Mesenchymal stem cell (in vitro differentiated cells and primary cell): ENCODE measurements at regions not wholly inside any gene's neighbourhood (a gene's known extent, or its start where the extent isn't known, plus 50 kb on each side); places are given as distances from the start of the nearest gene placed in this dataset.

Experiments used
- DNase-seq: peaks from one replicate; pipeline ENCODE4 v3.0.0-alpha.2; 2013
- H2AFZ ChIP-seq: one replicate; pipeline ENCODE4 v1.6.1; 2013; ENCODE audit warnings: low read depth, mild to moderate bottlenecking, control low read depth, inconsistent platforms, low read length, moderate library complexity
- H2AK5ac ChIP-seq: 2 replicates; pipeline ENCODE4 v1.6.1; 2013; ENCODE audit warnings: low read length, moderate library complexity, mild to moderate bottlenecking, inconsistent platforms; ENCODE audit not compliant: severe bottlenecking
- H2BK120ac ChIP-seq: one replicate; pipeline ENCODE4 v1.6.1; 2013; ENCODE audit warnings: low read depth, mild to moderate bottlenecking, inconsistent platforms, low read length, moderate library complexity
- H2BK12ac ChIP-seq, 2 experiments: one replicate each; pipeline ENCODE4 v1.6.1; 2013; ENCODE audit warnings: inconsistent platforms in 2 of 2, low read length in 2 of 2, mild to moderate bottlenecking in 2 of 2, moderate library complexity in 2 of 2, control low read depth in 1 of 2
- H2BK15ac ChIP-seq: one replicate; pipeline ENCODE4 v1.6.1; 2013; ENCODE audit warnings: mild to moderate bottlenecking, low read depth, inconsistent platforms; ENCODE audit not compliant: poor library complexity, severe bottlenecking
- H2BK5ac ChIP-seq: 2 replicates; pipeline ENCODE4 v1.6.1; 2013; ENCODE audit warnings: low read depth, mild to moderate bottlenecking, low read length, control low read depth, inconsistent platforms; ENCODE audit not compliant: poor library complexity, severe bottlenecking
- H3K14ac ChIP-seq, 2 experiments: one replicate each; pipeline ENCODE4 v1.6.1; 2013; ENCODE audit warnings: inconsistent platforms in 2 of 2, low read length in 2 of 2, control low read depth in 1 of 2, mild to moderate bottlenecking in 1 of 2, moderate library complexity in 1 of 2
- H3K18ac ChIP-seq, 2 experiments: one replicate each; pipeline ENCODE4 v1.6.1; 2013; ENCODE audit warnings: inconsistent platforms in 2 of 2, low read length in 2 of 2, control low read depth in 1 of 2, low read depth in 1 of 2, mild to moderate bottlenecking in 1 of 2
- H3K23ac ChIP-seq, 2 experiments: one replicate each; pipeline ENCODE4 v1.6.1; 2013; ENCODE audit warnings: inconsistent platforms in 2 of 2, low read length in 2 of 2, mild to moderate bottlenecking in 2 of 2, moderate library complexity in 2 of 2, control low read depth in 1 of 2
- H3K27ac ChIP-seq: 2 replicates; pipeline ENCODE4 v1.5.1; 2013; ENCODE audit warnings: mild to moderate bottlenecking, moderate library complexity, low read length, control low read depth, inconsistent platforms; ENCODE audit not compliant: poor library complexity, severe bottlenecking
- H3K27me3 ChIP-seq, 2 experiments: 2 replicates each; pipeline versions ENCODE4 v1.6.1 to v1.7.0; 2013; ENCODE audit warnings: low read length in 2 of 2, mild to moderate bottlenecking in 2 of 2, moderate library complexity in 2 of 2, control low read depth in 1 of 2, inconsistent platforms in 1 of 2; ENCODE audit not compliant: control insufficient read depth in 1 of 2, insufficient read depth in 1 of 2
- H3K36me3 ChIP-seq, 2 experiments: 2 replicates each; pipeline versions ENCODE4 v1.6.1 to v1.7.0; 2013; ENCODE audit warnings: low read length in 2 of 2, control low read depth in 1 of 2, inconsistent platforms in 1 of 2, low read depth in 1 of 2, mild to moderate bottlenecking in 1 of 2; ENCODE audit not compliant: insufficient read depth in 2 of 2, control insufficient read depth in 1 of 2
- H3K4ac ChIP-seq, 2 experiments: one replicate each; pipeline ENCODE4 v1.6.1; 2013; ENCODE audit warnings: inconsistent platforms in 2 of 2, low read length in 2 of 2, mild to moderate bottlenecking in 2 of 2, moderate library complexity in 2 of 2, control low read depth in 1 of 2, low read depth in 1 of 2
- H3K4me1 ChIP-seq: 2 replicates; pipeline ENCODE4 v1.6.1; 2013; ENCODE audit warnings: low read depth, low read length, control low read depth; ENCODE audit not compliant: control insufficient read depth, insufficient read depth
- H3K4me2 ChIP-seq: 2 replicates; pipeline ENCODE4 v1.6.1; 2013; ENCODE audit warnings: low read length, mild to moderate bottlenecking, inconsistent platforms; ENCODE audit not compliant: poor library complexity, severe bottlenecking
- H3K4me3 ChIP-seq, 2 experiments: 2 replicates each; pipeline versions ENCODE4 v1.5.1 to v1.7.0; 2013; ENCODE audit warnings: low read length in 2 of 2, mild to moderate bottlenecking in 2 of 2, control low read depth in 1 of 2, low read depth in 1 of 2; ENCODE audit not compliant: insufficient read depth in 1 of 2
- H3K79me1 ChIP-seq: replicated peaks from 2 replicates; pipeline ENCODE4 v1.6.1; 2013; ENCODE audit warnings: mild to moderate bottlenecking, control low read depth, low read length, inconsistent platforms; ENCODE audit not compliant: poor library complexity, severe bottlenecking
- H3K9ac ChIP-seq: 2 replicates; pipeline ENCODE4 v1.7.0; 2013; ENCODE audit warnings: mild to moderate bottlenecking, low read length, moderate library complexity
- H3K9me3 ChIP-seq: 2 replicates; pipeline ENCODE4 v1.7.0; 2013; ENCODE audit warnings: mild to moderate bottlenecking, low read length; ENCODE audit not compliant: control insufficient read depth
- H4K8ac ChIP-seq: one replicate; pipeline ENCODE4 v1.6.1; 2013; ENCODE audit warnings: inconsistent platforms, mild to moderate bottlenecking, low read length, moderate library complexity
- H4K91ac ChIP-seq: one replicate; pipeline ENCODE4 v1.6.1; 2013; ENCODE audit warnings: mild to moderate bottlenecking, low read length, inconsistent platforms
- WGBS: methylation state at CpG from one replicate; pipeline ENCODE4 v1.1.7; 2013; ENCODE audit warnings: mixed read lengths; 5-methylcytosine and 5-hydroxymethylcytosine counted together

DNA sequence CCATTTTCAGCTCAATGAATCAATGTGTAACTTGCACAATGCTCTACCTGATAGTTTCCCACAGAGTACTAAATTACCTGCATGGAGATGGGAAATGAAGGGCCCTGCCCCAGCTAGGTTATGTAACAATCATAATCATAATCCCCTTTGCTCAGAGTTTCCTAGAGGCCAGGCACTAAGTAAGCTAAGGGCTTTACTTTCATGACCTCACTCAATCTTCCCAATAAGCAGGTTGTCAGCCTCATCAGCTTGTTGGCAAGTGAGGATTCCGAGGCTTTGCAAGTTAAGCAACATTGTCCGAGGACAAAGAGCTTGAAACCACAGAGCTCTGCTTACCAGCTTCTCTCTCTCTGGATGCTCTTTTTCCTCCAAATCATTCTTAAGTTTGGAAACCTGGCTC, 64.1 kb upstream of the NTPCR start:
- no peak overlapping the region for H3K9ac ChIP-seq
- H3K14ac ChIP-seq, result no peak overlapping the region
- no peak overlapping the region for H2BK12ac ChIP-seq
- 89% methylated on average over 2 of the region's 2 CpGs for WGBS
- no peak overlapping the region for H2BK120ac ChIP-seq
- H3K4ac ChIP-seq, result no peak overlapping the region
- H3K23ac ChIP-seq, result no peak overlapping the region
- H2BK15ac ChIP-seq, result no peak overlapping the region
- no peak overlapping the region for H3K4me2 ChIP-seq
- H2BK5ac ChIP-seq, result no peak overlapping the region
- no peak overlapping the region for H2AFZ ChIP-seq
- H3K27me3 ChIP-seq, result peaks cover 0 to 6% of the 10 kb centered on the region in 2 experiments
- H4K8ac ChIP-seq, result no peak overlapping the region
- no peak overlapping the region for H2AK5ac ChIP-seq
- H3K18ac ChIP-seq, result no peak overlapping the region
- H4K91ac ChIP-seq, result no peak overlapping the region
- no peaks in the 10 kb centered on the region for H3K9me3 ChIP-seq
- no peaks in the 10 kb centered on the region for H3K79me1 ChIP-seq
- no peaks in the 10 kb centered on the region for H3K36me3 ChIP-seq
- H3K4me1 ChIP-seq, result no peaks in the 10 kb centered on the region
- no peak overlapping the region for H3K27ac ChIP-seq
- H3K4me3 ChIP-seq, result no peak overlapping the region
- DNase-seq, result no peak

- H2BK15ac ChIP-seq, result no peak overlapping the region
- peak; percentile 27 for DNase-seq
- H3K27me3 ChIP-seq, result no peaks in the 10 kb centered on the region
- no peak overlapping the region for H3K4ac ChIP-seq
- H3K27ac ChIP-seq, result peak overlapping the region; percentile 72
- no peak overlapping the region for H2BK120ac ChIP-seq
- H3K9ac ChIP-seq, result no peak overlapping the region
- no peak overlapping the region for H4K8ac ChIP-seq
- H2AFZ ChIP-seq, result no peak overlapping the region
- H3K23ac ChIP-seq, result no peak overlapping the region
- no peak overlapping the region for H3K14ac ChIP-seq
- no peak overlapping the region for H3K4me3 ChIP-seq
- no peaks in the 10 kb centered on the region for H3K79me1 ChIP-seq
- H2BK12ac ChIP-seq, result peak overlapping the region; percentile 49 to 86
- 97% methylated on average over 4 of the region's 5 CpGs for WGBS
- H2BK5ac ChIP-seq, result no peak overlapping the region
- no peak overlapping the region for H4K91ac ChIP-seq
- H3K4me2 ChIP-seq, result no peak overlapping the region
- no peak overlapping the region for H2AK5ac ChIP-seq
- H3K18ac ChIP-seq, result no peak overlapping the region
- H3K9me3 ChIP-seq, result peaks cover 8% of the 10 kb centered on the region
- no peaks in the 10 kb centered on the region for H3K36me3 ChIP-seq
- no peaks in the 10 kb centered on the region for H3K4me1 ChIP-seq
These were observed 60.0 kb upstream of the NTPCR start for GRCh38 chr1:232890340-232890943.

- no peak overlapping the region for H3K4me2 ChIP-seq
- no peak overlapping the region for H3K4ac ChIP-seq
- peaks cover 8% of the 10 kb centered on the region for H3K9me3 ChIP-seq
- no peak overlapping the region for H4K8ac ChIP-seq
- H3K4me3 ChIP-seq, result no peak overlapping the region
- 89% methylated on average over 2 of the region's 5 CpGs for WGBS
- no peaks in the 10 kb centered on the region for H3K79me1 ChIP-seq
- no peaks in the 10 kb centered on the region for H3K36me3 ChIP-seq
- no peak overlapping the region for H2BK12ac ChIP-seq
- H2AFZ ChIP-seq, result no peak overlapping the region
- no peak overlapping the region for H2BK15ac ChIP-seq
- H3K9ac ChIP-seq, result peak overlapping the region; percentile 34
- no peaks in the 10 kb centered on the region for H3K27me3 ChIP-seq
- no peak overlapping the region for H2BK120ac ChIP-seq
- no peak overlapping the region for H2BK5ac ChIP-seq
- no peaks in the 10 kb centered on the region for H3K4me1 ChIP-seq
- peak overlapping the region; percentile 72 for H3K27ac ChIP-seq
- DNase-seq, result peak; percentile 91
- H3K23ac ChIP-seq, result no peak overlapping the region
- peak overlapping the region in 1 of 2 experiments; percentile 70 for H3K18ac ChIP-seq
- no peak overlapping the region for H2AK5ac ChIP-seq
- H3K14ac ChIP-seq, result no peak overlapping the region
- H4K91ac ChIP-seq, result no peak overlapping the region
These were observed 59.3 kb upstream of the NTPCR start for GRCh38 chr1:232891071-232891470.

GRCh38 chr1:232891656-232892317, 58.6 kb upstream of the NTPCR start:
- H3K14ac ChIP-seq, result no peak overlapping the region
- no peak overlapping the region for H3K23ac ChIP-seq
- H3K79me1 ChIP-seq, result no peaks in the 10 kb centered on the region
- no peak overlapping the region for H4K8ac ChIP-seq
- H3K27me3 ChIP-seq, result no peaks in the 10 kb centered on the region
- no peak overlapping the region for H2BK5ac ChIP-seq
- H3K27ac ChIP-seq, result peak overlapping the region; percentile 75
- no peak overlapping the region for H2BK12ac ChIP-seq
- no peak overlapping the region for H3K18ac ChIP-seq
- H3K4ac ChIP-seq, result no peak overlapping the region
- no peaks in the 10 kb centered on the region for H3K36me3 ChIP-seq
- H3K4me2 ChIP-seq, result no peak overlapping the region
- peaks cover 8% of the 10 kb centered on the region for H3K9me3 ChIP-seq
- H3K4me1 ChIP-seq, result no peaks in the 10 kb centered on the region
- no peak overlapping the region for H2AK5ac ChIP-seq
- peak overlapping the region; percentile 34 for H3K9ac ChIP-seq
- no peak overlapping the region for H2BK120ac ChIP-seq
- no peak overlapping the region for H4K91ac ChIP-seq
- WGBS, result no CpG with 5 or more reads among the region's 6 CpGs
- no peak overlapping the region for H3K4me3 ChIP-seq
- no peak overlapping the region for H2AFZ ChIP-seq
- no peak overlapping the region for H2BK15ac ChIP-seq
- DNase-seq, result peak; percentile 40
